ENCODE measurements at regions not wholly inside any gene's neighbourhood (a gene's known extent, or its start where the extent isn't known, plus 50 kb on each side); places are given as distances from the start of the nearest gene placed in this dataset.

DNA sequence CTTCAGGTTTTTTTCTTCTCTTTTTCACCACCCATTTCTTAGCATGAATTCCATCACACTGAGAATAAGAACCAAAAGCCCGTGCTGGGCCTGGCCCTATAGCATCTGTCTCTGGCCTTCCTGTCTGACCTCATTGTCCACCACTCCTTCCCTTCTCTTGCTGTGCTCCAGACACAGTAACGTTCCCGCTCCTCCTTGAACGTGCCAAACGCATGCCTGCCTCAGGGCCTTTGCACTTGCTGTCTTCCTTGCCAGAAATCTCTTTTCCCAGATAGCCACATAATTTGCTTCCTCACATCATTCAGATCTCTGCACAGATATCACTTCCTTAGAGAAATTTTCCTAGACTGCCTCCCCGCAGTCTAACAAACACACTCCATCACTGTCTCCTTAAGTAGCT lies 119.6 kb upstream of the CPSF6 start:
- H3K27me3 ChIP-seq, result no peaks in the 10 kb centered on the region
- no peaks in the 10 kb centered on the region for H3K9me3 ChIP-seq
- no peak overlapping the region for H3K4me3 ChIP-seq
- no peak for DNase-seq
- H3K27ac ChIP-seq, result no peak overlapping the region
- no peak for ATAC-seq (ENCODE audit: low FRiP score in 2 of 2)
- no peaks in the 10 kb centered on the region for H3K36me3 ChIP-seq
- TF ChIP-seq EP300 (IDR thresholded peaks at IDR 0.05), result no peak
- no peak for TF ChIP-seq POLR2AphosphoS5 (IDR thresholded peaks at IDR 0.05)
- TF ChIP-seq, protein P1, sequence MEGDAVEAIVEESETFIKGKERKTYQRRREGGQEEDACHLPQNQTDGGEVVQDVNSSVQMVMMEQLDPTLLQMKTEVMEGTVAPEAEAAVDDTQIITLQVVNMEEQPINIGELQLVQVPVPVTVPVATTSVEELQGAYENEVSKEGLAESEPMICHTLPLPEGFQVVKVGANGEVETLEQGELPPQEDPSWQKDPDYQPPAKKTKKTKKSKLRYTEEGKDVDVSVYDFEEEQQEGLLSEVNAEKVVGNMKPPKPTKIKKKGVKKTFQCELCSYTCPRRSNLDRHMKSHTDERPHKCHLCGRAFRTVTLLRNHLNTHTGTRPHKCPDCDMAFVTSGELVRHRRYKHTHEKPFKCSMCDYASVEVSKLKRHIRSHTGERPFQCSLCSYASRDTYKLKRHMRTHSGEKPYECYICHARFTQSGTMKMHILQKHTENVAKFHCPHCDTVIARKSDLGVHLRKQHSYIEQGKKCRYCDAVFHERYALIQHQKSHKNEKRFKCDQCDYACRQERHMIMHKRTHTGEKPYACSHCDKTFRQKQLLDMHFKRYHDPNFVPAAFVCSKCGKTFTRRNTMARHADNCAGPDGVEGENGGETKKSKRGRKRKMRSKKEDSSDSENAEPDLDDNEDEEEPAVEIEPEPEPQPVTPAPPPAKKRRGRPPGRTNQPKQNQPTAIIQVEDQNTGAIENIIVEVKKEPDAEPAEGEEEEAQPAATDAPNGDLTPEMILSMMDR (IDR thresholded peaks at IDR 0.05), result no peak
- TF ChIP-seq POLR2A (IDR thresholded peaks at IDR 0.05), result no peak
- H3K4me1 ChIP-seq, result peaks cover 0 to 16% (median 4%) of the 10 kb centered on the region in 4 donors
- 79 to 84% methylated on average over 6 of the region's 6 CpGs for WGBS, 2 donors

DNA sequence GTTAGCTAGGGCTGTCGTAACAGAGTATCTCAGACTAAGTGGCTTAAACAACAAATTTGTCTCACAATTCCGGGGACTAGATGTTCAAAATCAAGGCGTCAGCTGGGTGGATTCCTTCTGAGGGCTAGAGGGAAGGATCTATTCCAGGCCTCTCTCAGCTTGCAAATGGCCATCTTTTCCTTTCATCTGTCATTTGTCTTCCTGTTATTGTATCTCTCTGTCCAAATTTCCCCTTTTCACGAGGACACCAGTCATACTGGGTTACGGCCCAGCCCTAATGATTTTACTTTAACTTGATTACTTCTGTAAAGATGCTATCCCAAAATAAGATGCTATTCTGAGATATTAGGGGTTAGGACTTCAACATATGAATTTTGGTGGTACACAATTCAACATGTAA lies 119.0 kb upstream of the CPSF6 start:
- no peaks in the 10 kb centered on the region for H3K9me3 ChIP-seq
- TF ChIP-seq POLR2A (IDR thresholded peaks at IDR 0.05) (no peak), EP300 (IDR thresholded peaks at IDR 0.05) (no peak), POLR2AphosphoS5 (IDR thresholded peaks at IDR 0.05) (no peak)
- TF ChIP-seq, protein P1 (IDR thresholded peaks at IDR 0.05), result no peak
- ATAC-seq (ENCODE audit: low FRiP score in 2 of 2), result no peak

DNA sequence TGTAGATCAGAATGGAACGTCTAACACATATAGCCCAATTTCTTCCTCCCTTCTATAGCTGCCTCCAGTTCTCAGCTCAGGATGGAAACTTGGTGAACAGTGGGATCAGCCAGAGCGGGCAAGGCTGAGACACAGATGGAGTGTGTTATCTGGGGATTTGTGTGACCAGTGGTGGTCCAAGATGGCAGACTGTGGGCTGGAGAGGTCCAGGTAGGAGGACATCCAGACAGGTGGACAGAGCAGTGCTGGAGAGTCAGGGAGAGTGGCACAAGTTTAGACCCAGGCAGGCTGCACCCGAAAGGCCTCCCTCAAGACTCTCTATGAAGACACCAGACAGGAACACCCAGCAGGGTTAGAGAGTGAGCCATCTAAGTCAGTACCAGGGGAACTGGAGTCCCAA lies 116.1 kb upstream of the CPSF6 start:
- Histone ChIP-seq H3K9me3 (no peaks in the 10 kb centered on the region), H3K4me3 (no peak overlapping the region), H3K36me3 (no peaks in the 10 kb centered on the region), H3K27me3 (no peaks in the 10 kb centered on the region), H3K4me1 (peaks cover 3 to 35% (median 5%) of the 10 kb centered on the region in 4 donors), H3K27ac (peak overlapping the region; percentile 23 to 74 (median 60))
- ATAC-seq (ENCODE audit: low FRiP score in 2 of 2), result peak; percentile 37 to 43
- TF ChIP-seq, protein P1 (IDR thresholded peaks at IDR 0.05), result no peak
- TF ChIP-seq EP300 (IDR thresholded peaks at IDR 0.05) (no peak), POLR2A (IDR thresholded peaks at IDR 0.05) (no peak), POLR2AphosphoS5 (IDR thresholded peaks at IDR 0.05) (no peak)
- 84 to 85% methylated on average over 3 of the region's 3 CpGs for WGBS, 2 donors
- no peak for DNase-seq

More for the DNA sequence above, 119.0 kb upstream of the CPSF6 start:
- no peak overlapping the region for H3K27ac ChIP-seq
- H3K27me3 ChIP-seq, result no peaks in the 10 kb centered on the region
- no peak for DNase-seq
- peaks cover 0 to 21% (median 4%) of the 10 kb centered on the region in 4 donors for H3K4me1 ChIP-seq
- H3K36me3 ChIP-seq, result no peaks in the 10 kb centered on the region
- H3K4me3 ChIP-seq, result no peak overlapping the region
- 57 to 58% methylated on average over 5 of the region's 5 CpGs for WGBS, 2 donors

DNA sequence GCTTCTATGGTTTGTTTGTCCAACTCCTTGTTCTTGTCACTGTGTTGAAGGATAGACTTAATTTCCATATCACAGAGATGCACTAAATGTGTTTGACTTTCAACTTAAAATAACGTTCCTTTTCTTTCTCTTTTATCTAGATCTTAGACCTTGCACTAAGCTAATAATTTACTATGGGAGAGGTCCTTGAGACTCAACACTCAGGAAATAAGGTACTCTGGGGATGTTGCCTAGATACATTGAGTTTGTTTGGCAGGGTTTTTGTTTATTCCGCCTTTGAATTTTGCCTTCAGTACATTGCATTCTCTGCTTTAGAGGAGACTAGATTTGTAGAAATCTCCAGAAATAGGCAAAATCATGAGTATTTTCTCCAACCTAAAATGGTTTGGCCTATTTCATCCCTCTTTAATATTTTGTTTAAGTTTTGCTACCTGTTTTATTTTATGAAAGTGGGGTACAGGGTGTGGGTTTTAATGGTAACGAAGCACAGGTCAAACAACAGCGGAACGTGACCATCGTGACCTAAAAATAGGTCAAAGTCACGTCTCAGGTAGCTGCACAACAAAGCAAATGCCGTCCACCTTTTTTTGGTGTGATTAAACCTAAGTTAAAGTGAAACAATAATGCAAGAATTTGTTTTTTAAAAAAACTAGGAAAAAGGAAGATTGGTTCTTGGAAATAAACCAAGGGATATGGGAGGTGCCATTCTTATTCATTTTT lies 115.3 kb upstream of the CPSF6 start:
- Histone ChIP-seq H3K4me3 (no peak overlapping the region), H3K27me3 (no peaks in the 10 kb centered on the region), H3K27ac (peak overlapping the region; percentile 61 to 80 (median 74)), H3K9me3 (no peaks in the 10 kb centered on the region), H3K36me3 (no peaks in the 10 kb centered on the region), H3K4me1 (peaks cover 3 to 35% (median 5%) of the 10 kb centered on the region in 4 donors)
- 59 to 61% methylated on average over 8 of the region's 8 CpGs for WGBS, 2 donors
- ATAC-seq (ENCODE audit: low FRiP score in 2 of 2) (peak; percentile 35 to 82), DNase-seq (no peak)
- no peak for TF ChIP-seq POLR2A (IDR thresholded peaks at IDR 0.05)
- TF ChIP-seq, protein P1 (IDR thresholded peaks at IDR 0.05), result no peak
- no peak for TF ChIP-seq POLR2AphosphoS5 (IDR thresholded peaks at IDR 0.05)
- peak in 3 of 4 donors; percentile 11 to 37 (median 24) for TF ChIP-seq EP300 (IDR thresholded peaks at IDR 0.05)

DNA sequence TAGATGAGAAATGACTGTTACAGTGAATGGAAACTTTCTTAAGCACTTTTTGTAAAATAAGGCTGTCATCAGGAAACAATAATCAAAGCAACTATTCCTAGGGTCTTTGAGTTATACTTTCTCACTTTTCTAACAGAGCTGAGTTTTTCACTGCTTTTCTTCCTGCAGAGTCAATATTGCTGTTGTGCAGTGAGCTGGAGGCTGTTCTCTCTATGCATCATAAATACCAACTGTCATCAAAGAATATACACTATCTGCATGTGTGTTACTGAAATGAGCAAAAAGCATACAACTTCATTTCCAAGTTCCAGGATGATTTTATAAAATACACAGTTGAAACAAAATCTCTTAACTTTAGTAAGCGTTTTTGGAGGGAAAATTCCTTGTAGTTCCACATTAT lies 110.4 kb upstream of the CPSF6 start:
- TF ChIP-seq POLR2AphosphoS5 (IDR thresholded peaks at IDR 0.05) (no peak), POLR2A (IDR thresholded peaks at IDR 0.05) (no peak), EP300 (IDR thresholded peaks at IDR 0.05) (no peak)
- TF ChIP-seq, protein P1 (IDR thresholded peaks at IDR 0.05), result no peak
- ATAC-seq (ENCODE audit: low FRiP score in 2 of 2) (no peak), DNase-seq (no peak)
- no peaks in the 10 kb centered on the region for H3K9me3 ChIP-seq
- no peak overlapping the region for H3K27ac ChIP-seq
- whole genome bisulfite sequencing, 2 donors, result 75 to 89% methylated on average over 1 of the region's 1 CpG
- peaks cover 0 to 26% (median 5%) of the 10 kb centered on the region in 4 donors for H3K4me1 ChIP-seq
- H3K36me3 ChIP-seq, result no peaks in the 10 kb centered on the region
- H3K4me3 ChIP-seq, result no peak overlapping the region
- no peaks in the 10 kb centered on the region for H3K27me3 ChIP-seq
